Activated naive CD8-positive, alpha-beta T cell (primary cell): ENCODE measurements at regions not wholly inside any gene's neighbourhood (a gene's known extent, or its start where the extent isn't known, plus 50 kb on each side); places are given as distances from the start of the nearest gene placed in this dataset.
"Not testable (repeated sequence)": the region's sequence is repeated elsewhere in the genome, so short reads cannot be mapped to it uniquely, and the experiment has no call there.

Experiments used
- H3K27ac Mint-ChIP-seq: one replicate; pipeline ENCODE4 v1.8.0; 2021; ENCODE audit warnings: mixed read lengths
- H3K27me3 Mint-ChIP-seq: one replicate; pipeline ENCODE4 v1.8.0; 2021; ENCODE audit warnings: mixed read lengths
- H3K36me3 Mint-ChIP-seq: one replicate; pipeline ENCODE4 v1.8.0; 2021; ENCODE audit warnings: mixed read lengths
- H3K4me1 Mint-ChIP-seq: one replicate; pipeline ENCODE4 v1.8.0; 2021; ENCODE audit warnings: low read depth, mixed read lengths
- H3K4me3 Mint-ChIP-seq: one replicate; pipeline ENCODE4 v1.8.0; 2021; ENCODE audit warnings: mild to moderate bottlenecking, mixed read lengths
- H3K9me3 Mint-ChIP-seq: one replicate; pipeline ENCODE4 v1.8.0; 2021; ENCODE audit warnings: low read depth, mixed read lengths

DNA sequence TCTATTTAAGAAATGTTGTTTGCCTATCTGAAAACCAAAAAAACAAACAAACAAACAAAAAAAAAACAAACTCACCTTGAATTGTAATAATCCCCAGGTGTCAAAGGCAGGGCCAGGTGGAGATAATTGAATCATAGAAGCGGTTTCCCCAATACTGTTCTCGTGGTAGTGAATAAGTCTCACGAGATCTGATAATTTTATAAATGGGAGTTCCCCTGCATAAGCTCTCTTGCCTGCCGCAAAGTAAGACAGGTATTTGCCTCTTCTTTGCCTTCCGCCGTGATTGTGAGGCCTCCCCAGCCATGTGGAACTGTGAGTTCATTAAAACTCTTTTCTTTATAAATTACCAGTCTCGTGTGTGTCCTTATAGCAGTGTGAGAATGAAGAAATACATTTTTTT is 1180.7 kb upstream of the CRIM1 start:
- Mint-ChIP-seq H3K36me3 (no peaks in the 10 kb centered on the region), H3K9me3 (peaks cover 5% of the 10 kb centered on the region), H3K4me3 (no peak overlapping the region), H3K27ac (no peak overlapping the region), H3K4me1 (no peaks in the 10 kb centered on the region), H3K27me3 (no peaks in the 10 kb centered on the region)

DNA sequence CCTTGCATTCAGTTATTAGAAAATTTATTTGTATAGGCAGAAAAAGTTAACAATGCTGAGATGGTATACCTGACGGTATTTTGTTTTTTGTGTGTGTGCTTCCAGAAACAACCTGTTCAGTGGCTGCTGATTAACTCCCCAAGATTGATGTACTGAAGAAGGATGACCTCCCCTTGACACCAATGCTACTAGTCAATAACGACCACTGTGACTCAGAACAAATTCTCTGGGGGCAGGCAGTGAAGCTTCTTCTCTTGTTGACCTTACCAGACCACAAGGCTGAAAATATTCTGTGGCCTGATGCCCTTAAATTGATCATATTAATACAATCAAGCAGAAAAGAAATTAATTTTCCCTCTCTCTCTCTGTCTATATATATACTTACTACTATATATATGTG is 1182.9 kb upstream of the CRIM1 start:
- no peaks in the 10 kb centered on the region for H3K36me3 Mint-ChIP-seq
- H3K27ac Mint-ChIP-seq, result no peak overlapping the region
- no peaks in the 10 kb centered on the region for H3K9me3 Mint-ChIP-seq
- H3K4me1 Mint-ChIP-seq, result no peaks in the 10 kb centered on the region
- H3K27me3 Mint-ChIP-seq, result no peaks in the 10 kb centered on the region
- H3K4me3 Mint-ChIP-seq, result no peak overlapping the region

DNA sequence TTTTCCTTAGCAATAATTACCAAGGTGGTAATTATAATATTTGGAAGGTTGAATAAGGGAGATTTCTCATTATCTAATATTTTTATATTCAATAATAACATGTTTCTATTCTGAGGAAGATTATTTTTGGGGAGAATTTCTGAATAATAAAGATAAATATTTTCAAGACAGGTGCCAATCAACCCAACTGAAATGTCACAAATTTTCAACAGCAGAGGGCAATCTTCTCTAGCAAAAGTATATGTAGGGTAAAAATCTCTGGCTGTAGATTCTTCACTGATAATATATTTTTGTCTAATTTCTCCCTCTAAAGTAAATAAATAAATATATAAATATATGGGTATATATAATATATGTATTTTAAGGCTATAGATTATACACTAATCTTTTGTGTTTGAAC is 1187.2 kb upstream of the CRIM1 start:
- Mint-ChIP-seq H3K27me3 (no peaks in the 10 kb centered on the region), H3K9me3 (no peaks in the 10 kb centered on the region), H3K4me3 (no peak overlapping the region), H3K4me1 (no peaks in the 10 kb centered on the region), H3K36me3 (no peaks in the 10 kb centered on the region), H3K27ac (no peak overlapping the region)

DNA sequence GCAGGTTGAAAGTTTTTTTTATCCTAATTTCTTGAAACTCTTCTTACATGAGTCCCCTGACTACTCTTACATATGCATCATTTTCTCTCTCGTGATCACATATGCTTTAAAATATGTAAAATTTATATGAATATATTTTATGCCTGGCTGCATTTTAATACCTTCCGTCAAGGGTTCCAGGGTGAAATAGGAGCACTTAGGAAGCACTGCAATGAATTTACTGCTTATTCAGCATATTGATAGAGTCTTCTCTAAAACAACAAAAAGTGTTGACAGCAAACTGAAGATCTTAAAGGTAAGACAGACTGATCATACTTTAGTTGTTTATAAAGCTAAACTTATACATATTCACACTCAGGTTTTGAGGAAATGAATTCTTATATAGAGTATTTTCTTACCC is 1191.6 kb upstream of the CRIM1 start:
- no peaks in the 10 kb centered on the region for H3K36me3 Mint-ChIP-seq
- no peak overlapping the region for H3K4me3 Mint-ChIP-seq
- H3K9me3 Mint-ChIP-seq, result peaks cover 4% of the 10 kb centered on the region
- H3K27ac Mint-ChIP-seq, result no peak overlapping the region
- H3K4me1 Mint-ChIP-seq, result no peaks in the 10 kb centered on the region
- no peaks in the 10 kb centered on the region for H3K27me3 Mint-ChIP-seq

DNA sequence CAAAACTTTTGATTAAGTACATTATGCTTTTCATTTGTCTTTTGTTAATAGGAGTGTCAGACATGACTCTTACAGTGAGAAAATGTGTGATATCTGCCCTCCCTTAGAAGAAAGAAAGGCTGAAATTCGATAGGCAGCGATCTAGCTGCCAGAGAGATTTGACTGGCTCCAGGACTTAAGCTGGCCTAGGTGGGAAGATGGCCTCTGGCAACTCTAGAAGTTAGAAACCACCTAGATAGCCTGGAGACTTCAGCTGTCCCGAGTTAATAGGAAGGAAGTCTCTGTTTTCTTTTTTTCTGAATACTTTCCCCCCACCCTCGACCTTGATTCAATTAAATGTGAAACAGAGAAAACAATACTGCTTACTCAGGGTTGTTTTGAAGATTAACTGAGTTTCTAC is 1194.7 kb upstream of the CRIM1 start:
- H3K9me3 Mint-ChIP-seq, result peaks cover 4% of the 10 kb centered on the region
- H3K4me3 Mint-ChIP-seq, result no peak overlapping the region
- H3K27me3 Mint-ChIP-seq, result no peaks in the 10 kb centered on the region
- no peak overlapping the region for H3K27ac Mint-ChIP-seq
- H3K4me1 Mint-ChIP-seq, result no peaks in the 10 kb centered on the region
- no peaks in the 10 kb centered on the region for H3K36me3 Mint-ChIP-seq

DNA sequence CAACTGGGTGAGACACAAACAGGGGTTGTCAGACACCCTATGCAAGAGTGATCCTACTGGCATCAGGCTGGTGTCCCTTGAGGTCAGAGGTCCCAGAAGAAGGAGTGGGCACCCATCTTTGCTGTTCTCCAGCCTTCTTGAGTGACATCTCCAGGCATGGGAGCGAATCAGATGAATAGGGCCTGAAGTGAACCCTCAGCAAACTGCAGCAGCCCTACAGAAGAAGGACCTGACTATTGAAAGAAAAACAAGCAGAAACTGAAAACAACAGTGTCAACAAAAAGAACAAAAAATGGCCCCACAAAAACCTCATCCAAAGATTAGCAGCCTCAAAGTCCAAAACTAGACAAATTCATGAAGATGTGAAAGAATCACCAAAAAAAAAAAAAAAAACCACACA is 1229.7 kb upstream of the CRIM1 start:
- Mint-ChIP-seq H3K36me3 (no peaks in the 10 kb centered on the region), H3K4me1 (no peaks in the 10 kb centered on the region), H3K4me3 (no peak overlapping the region), H3K9me3 (peaks cover 12% of the 10 kb centered on the region), H3K27ac (no peak overlapping the region), H3K27me3 (no peaks in the 10 kb centered on the region)

DNA sequence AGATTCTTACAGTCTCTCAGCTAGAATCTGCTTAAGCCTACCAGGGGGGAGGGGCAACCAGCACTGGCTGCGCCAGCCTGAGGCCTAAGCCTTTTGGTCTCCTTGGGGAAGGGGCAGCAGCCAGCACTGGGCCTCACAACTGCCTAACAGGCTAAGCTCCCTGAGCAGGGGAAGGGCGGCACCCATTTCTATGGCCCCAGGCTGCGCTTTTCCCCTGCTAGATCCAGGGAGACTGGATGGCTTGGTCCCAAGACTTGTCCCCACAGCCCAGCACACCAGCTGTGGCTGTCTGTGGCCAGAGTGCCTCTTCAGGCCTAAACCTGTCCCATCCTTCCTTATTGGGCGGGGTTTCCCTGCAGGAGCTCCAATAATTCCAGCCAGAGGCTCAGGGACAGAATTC is 1230.3 kb upstream of the CRIM1 start:
- Mint-ChIP-seq H3K4me1 (no peaks in the 10 kb centered on the region), H3K27ac (no peak overlapping the region), H3K4me3 (no peak overlapping the region), H3K9me3 (peaks cover 12% of the 10 kb centered on the region), H3K36me3 (no peaks in the 10 kb centered on the region), H3K27me3 (no peaks in the 10 kb centered on the region)

DNA sequence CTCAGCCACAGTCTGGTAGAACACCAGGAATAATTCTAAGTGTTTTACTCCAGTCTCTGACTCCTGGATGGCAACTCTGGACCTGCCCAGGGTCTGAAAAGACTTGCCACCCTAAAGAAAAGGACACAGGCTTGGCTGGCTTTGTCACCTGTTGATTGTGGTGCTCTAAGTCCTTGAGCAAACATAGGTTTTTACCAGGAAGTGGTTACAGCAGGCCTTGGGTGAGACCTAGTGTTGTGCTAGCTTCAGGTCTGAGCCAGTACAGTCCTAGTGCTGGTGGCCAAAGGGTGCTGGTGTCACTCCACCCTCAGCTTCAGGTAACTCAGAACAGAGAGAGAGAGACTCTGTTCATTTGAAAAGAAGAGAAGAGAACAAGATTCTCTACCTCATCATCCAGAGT is 1239.4 kb upstream of the CRIM1 start:
- H3K9me3 Mint-ChIP-seq, result peaks cover 10% of the 10 kb centered on the region
- no peaks in the 10 kb centered on the region for H3K36me3 Mint-ChIP-seq
- no peak overlapping the region for H3K27ac Mint-ChIP-seq
- H3K4me3 Mint-ChIP-seq, result no peak overlapping the region
- H3K4me1 Mint-ChIP-seq, result no peaks in the 10 kb centered on the region
- H3K27me3 Mint-ChIP-seq, result no peaks in the 10 kb centered on the region

DNA sequence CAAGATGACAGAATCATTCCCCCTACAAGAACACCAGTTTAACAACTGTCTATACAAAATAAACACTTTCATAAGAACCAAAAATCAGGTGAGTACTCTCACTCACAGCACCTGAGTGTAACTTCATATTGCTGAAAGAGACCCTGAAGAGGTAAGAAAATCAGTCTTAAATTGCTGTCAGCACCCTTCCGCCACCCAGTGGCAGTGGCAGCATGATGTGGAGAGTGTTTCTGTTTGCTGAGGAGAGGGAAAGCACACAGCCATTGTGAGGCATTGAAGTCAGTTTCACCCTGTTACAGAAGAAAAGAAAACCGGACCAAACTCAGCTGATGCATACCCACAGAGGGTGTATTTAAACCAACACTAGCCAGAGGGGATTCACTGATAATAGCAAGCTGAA is 1240.8 kb upstream of the CRIM1 start:
- no peaks in the 10 kb centered on the region for H3K36me3 Mint-ChIP-seq
- H3K9me3 Mint-ChIP-seq, result peaks cover 10% of the 10 kb centered on the region
- H3K4me3 Mint-ChIP-seq, result no peak overlapping the region
- H3K27ac Mint-ChIP-seq, result no peak overlapping the region
- H3K27me3 Mint-ChIP-seq, result no peaks in the 10 kb centered on the region
- no peaks in the 10 kb centered on the region for H3K4me1 Mint-ChIP-seq

DNA sequence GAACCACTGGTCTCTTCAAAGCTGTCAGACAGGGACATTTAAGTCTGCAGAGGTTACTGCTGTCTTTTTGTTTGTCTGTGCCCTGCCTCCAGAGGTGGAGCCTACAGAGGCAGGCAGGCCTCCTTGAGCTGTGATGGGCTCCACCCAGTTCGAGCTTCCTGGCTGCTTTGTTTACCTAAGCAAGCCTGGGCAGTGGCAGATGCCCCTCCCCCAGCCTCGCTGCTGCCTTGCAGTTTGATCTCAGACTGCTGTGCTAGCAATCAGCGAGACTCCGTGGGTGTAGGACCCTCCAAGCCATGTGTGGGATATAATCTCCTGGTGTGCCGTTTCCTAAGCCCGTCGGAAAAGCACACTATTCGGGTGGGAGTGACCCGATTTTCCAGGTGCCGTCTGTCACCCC is 1243.2 kb upstream of the CRIM1 start:
- H3K36me3 Mint-ChIP-seq, H3K27me3 Mint-ChIP-seq, H3K4me3 Mint-ChIP-seq, H3K4me1 Mint-ChIP-seq, H3K27ac Mint-ChIP-seq, H3K9me3 Mint-ChIP-seq: not testable (repeated sequence)

DNA sequence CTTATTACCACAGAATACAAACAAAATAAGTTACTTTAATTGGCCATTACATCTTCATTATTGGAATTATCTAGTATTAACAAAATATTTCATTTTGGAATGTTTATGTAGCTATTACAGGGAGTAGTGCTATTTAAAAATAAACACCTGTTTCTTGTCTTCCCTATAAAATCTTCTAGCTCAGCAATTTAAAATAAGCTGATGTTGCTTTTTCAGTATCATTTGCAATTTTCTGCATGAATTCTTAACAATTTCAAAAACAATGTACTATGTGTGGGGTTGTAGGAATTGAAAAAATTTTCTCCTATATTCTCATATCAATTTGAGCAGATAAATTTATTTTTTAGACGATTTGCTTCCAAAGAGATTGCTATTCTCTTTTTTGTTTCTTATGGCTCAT is 1251.3 kb upstream of the CRIM1 start:
- no peaks in the 10 kb centered on the region for H3K4me1 Mint-ChIP-seq
- H3K9me3 Mint-ChIP-seq, result no peaks in the 10 kb centered on the region
- H3K27me3 Mint-ChIP-seq, result no peaks in the 10 kb centered on the region
- H3K27ac Mint-ChIP-seq, result no peak overlapping the region
- no peak overlapping the region for H3K4me3 Mint-ChIP-seq
- no peaks in the 10 kb centered on the region for H3K36me3 Mint-ChIP-seq

DNA sequence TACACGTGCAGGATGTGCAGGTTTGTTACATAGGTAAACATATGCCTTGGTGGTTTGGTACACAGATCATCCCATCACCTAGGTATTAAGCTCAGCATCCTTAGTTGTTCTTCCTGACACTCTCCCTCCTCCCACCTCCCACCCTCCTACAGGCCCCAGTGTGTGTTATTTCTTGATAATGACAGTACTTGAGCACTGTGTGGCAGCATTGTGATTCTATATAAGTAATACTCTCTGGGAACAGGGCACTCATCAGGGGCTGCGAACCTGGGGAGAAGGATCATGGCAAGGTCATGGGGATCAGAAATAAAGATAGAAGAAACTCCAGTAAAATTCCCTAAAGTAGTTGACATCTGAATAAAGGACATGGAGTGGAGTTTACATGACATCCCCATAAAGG is 1256.2 kb upstream of the CRIM1 start:
- H3K4me1 Mint-ChIP-seq, result no peaks in the 10 kb centered on the region
- no peaks in the 10 kb centered on the region for H3K9me3 Mint-ChIP-seq
- H3K4me3 Mint-ChIP-seq, result no peak overlapping the region
- H3K27ac Mint-ChIP-seq, result no peak overlapping the region
- no peaks in the 10 kb centered on the region for H3K36me3 Mint-ChIP-seq
- no peaks in the 10 kb centered on the region for H3K27me3 Mint-ChIP-seq

DNA sequence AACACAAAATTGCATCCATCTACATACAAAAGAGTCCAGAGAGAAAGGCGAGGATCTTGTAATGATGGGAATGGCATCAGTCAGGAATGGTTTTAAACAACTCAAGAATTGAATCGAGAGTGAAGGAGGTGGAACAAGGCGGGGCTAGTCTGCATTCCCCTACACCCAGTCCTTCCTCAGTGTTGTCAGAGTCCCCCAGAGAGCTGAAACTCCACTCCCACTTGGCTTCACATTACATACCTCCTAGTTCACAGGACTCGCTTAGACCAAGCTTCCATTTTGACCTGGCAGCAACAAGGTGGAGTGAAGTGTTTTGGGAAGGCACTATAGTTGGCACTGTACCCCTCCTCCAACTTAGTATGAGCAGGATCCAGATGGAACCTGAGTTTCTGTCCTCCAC is 1273.5 kb upstream of the CRIM1 start:
- Mint-ChIP-seq H3K27ac (no peak overlapping the region), H3K4me1 (no peaks in the 10 kb centered on the region), H3K9me3 (peaks cover 3% of the 10 kb centered on the region), H3K27me3 (no peaks in the 10 kb centered on the region), H3K4me3 (no peak overlapping the region), H3K36me3 (no peaks in the 10 kb centered on the region)

DNA sequence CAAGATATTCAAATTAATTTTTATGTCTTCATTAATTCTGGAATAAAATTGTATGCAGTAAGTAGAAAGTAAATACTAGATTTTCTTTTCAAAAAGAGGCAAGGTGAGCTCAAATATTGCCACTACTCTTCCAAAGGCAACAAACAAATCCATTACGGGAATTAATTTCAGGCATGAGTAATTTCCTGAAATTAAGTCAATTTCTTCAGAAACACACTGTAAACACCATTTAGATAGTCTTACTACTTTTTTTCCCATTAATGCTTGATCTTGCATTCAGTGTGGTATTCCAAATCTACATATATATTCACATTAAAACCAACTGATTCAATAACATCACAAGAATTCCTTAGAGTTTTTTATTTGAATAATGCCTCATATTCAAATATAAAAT is 1274.0 kb upstream of the CRIM1 start:
- no peaks in the 10 kb centered on the region for H3K4me1 Mint-ChIP-seq
- peaks cover 6% of the 10 kb centered on the region for H3K9me3 Mint-ChIP-seq
- H3K27me3 Mint-ChIP-seq, result no peaks in the 10 kb centered on the region
- no peak overlapping the region for H3K27ac Mint-ChIP-seq
- H3K36me3 Mint-ChIP-seq, result no peaks in the 10 kb centered on the region
- no peak overlapping the region for H3K4me3 Mint-ChIP-seq

DNA sequence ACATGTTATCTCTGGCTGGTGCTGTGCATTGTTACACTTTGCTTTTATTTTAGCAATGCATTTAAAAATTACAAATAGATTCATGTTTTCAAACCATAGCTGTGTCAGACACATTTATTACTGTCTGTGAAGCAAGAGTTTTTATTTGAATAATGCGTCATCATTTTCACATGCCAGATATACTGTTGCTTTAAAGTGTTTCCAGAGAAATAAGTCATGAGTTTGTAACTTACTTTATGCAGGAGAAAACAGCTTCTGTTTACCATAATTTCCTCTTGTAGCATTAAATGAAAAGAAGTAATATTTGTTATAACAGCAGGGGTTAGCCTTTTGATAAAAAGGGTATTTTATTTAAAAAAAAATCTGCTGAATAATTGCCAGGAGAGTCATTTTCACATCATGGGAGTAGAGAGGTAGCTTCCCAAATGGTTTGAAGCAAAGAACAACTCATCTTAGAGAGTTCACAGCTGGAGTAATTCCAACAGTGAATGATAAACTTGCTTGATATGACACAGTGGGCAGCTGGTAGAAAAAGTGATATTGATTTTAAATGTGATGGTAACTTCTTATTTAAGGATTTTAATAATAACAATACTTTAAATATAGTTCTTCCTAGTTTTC is 1274.5 kb upstream of the CRIM1 start:
- no peaks in the 10 kb centered on the region for H3K36me3 Mint-ChIP-seq
- H3K9me3 Mint-ChIP-seq, result peaks cover 6% of the 10 kb centered on the region
- H3K27me3 Mint-ChIP-seq, result no peaks in the 10 kb centered on the region
- no peaks in the 10 kb centered on the region for H3K4me1 Mint-ChIP-seq
- H3K4me3 Mint-ChIP-seq, result no peak overlapping the region
- H3K27ac Mint-ChIP-seq, result no peak overlapping the region

DNA sequence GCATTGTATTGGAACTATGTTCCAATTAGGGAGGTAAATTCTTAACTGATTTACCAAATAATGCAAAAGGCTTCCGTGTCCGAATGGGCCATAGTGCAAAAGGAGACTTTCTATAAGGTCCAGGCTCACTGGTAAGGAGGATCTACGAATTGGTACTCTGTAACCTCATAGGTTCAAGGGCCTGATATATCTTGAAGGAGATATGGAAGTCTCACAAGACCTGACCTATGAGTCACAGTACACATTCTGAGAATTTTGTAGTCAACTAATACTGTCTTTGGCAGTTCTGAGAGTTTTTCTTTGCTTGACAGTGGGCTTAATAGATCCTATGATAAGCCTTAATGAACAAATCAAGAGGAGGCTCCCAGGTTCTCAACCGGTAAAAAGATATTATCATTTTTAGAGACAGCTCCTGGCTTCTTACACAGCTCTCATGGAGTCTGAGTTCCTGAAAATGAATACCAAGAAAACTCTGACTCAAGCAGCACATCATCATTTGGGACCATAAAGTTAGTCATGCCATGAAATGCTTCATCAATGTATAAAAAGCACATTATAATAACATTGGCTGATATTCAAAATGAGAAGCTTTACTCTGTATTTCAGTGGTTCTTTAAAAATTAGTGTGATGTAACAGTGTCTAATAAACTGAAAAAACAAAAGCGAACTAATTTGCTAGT is 1275.2 kb upstream of the CRIM1 start:
- Mint-ChIP-seq H3K4me3 (no peak overlapping the region), H3K27me3 (no peaks in the 10 kb centered on the region), H3K27ac (no peak overlapping the region), H3K4me1 (no peaks in the 10 kb centered on the region), H3K36me3 (no peaks in the 10 kb centered on the region), H3K9me3 (peaks cover 6% of the 10 kb centered on the region)
